ENCODE measurements at regions not wholly inside any gene's neighbourhood (a gene's known extent, or its start where the extent isn't known, plus 50 kb on each side); places are given as distances from the start of the nearest gene placed in this dataset.
"Not testable (repeated sequence)": the region's sequence is repeated elsewhere in the genome, so short reads cannot be mapped to it uniquely, and the experiment has no call there.

GRCh38 chr3:147333098-147333497 lies 73.2 kb downstream of the ZIC4 start:
- DNase-seq (ENCODE audit: low spot score): no peak

GRCh38 chr3:147328711-147329110 lies 77.6 kb downstream of the ZIC4 start:
- DNase-seq (ENCODE audit: low spot score): no peak

GRCh38 chr3:147324356-147324755 lies 82.0 kb downstream of the ZIC4 start:
- no peak for DNase-seq (ENCODE audit: low spot score)

- no peak for DNase-seq (ENCODE audit: low spot score)
Observed at GRCh38 chr3:147318900-147319299, 87.4 kb downstream of the ZIC4 start.

GRCh38 chr3:147317080-147317479 lies 89.3 kb downstream of the ZIC4 start:
- not testable (repeated sequence) for DNase-seq (ENCODE audit: low spot score)

GRCh38 chr3:147313513-147313912 lies 92.8 kb downstream of the ZIC4 start:
- DNase-seq (ENCODE audit: low spot score): no peak

GRCh38 chr3:147312786-147313280 lies 93.5 kb downstream of the ZIC4 start:
- no peak for DNase-seq (ENCODE audit: low spot score)

- DNase-seq (ENCODE audit: low spot score): no peak
Observed at GRCh38 chr3:147311716-147312115, 94.6 kb downstream of the ZIC4 start.

- DNase-seq (ENCODE audit: low spot score): no peak
Observed at GRCh38 chr3:147305533-147306250, 100.7 kb downstream of the ZIC4 start.

GRCh38 chr3:147304756-147305155 lies 101.6 kb downstream of the ZIC4 start:
- DNase-seq (ENCODE audit: low spot score): no peak

GRCh38 chr3:147301781-147302180 lies 104.6 kb downstream of the ZIC4 start:
- DNase-seq (ENCODE audit: low spot score): no peak

- DNase-seq (ENCODE audit: low spot score): no peak
Observed at GRCh38 chr3:147299656-147300055, 106.7 kb downstream of the ZIC4 start.

- no peak for DNase-seq (ENCODE audit: low spot score)
Observed at GRCh38 chr3:147298511-147298982, 107.8 kb downstream of the ZIC4 start.

GRCh38 chr3:147297761-147298350 lies 108.5 kb downstream of the ZIC4 start:
- DNase-seq (ENCODE audit: low spot score): no peak

- DNase-seq (ENCODE audit: low spot score): not testable (repeated sequence)
Observed at GRCh38 chr3:147287370-147287769, 119.0 kb downstream of the ZIC4 start.

- no peak for DNase-seq (ENCODE audit: low spot score)
Observed at GRCh38 chr3:147269907-147270306, 136.4 kb downstream of the ZIC4 start.

GRCh38 chr3:147267434-147267833 lies 138.9 kb downstream of the ZIC4 start:
- no peak for DNase-seq (ENCODE audit: low spot score)

- no peak for DNase-seq (ENCODE audit: low spot score)
Observed at GRCh38 chr3:147257944-147258343, 148.4 kb downstream of the ZIC4 start.

- DNase-seq (ENCODE audit: low spot score): no peak
Observed at GRCh38 chr3:147256739-147257138, 149.6 kb downstream of the ZIC4 start.

- no peak for DNase-seq (ENCODE audit: low spot score)
Observed at GRCh38 chr3:147246906-147247305, 159.4 kb downstream of the ZIC4 start.

- DNase-seq (ENCODE audit: low spot score): not testable (repeated sequence)
Observed at GRCh38 chr3:147245638-147246037, 160.7 kb downstream of the ZIC4 start.

GRCh38 chr3:147245022-147245421 lies 161.3 kb downstream of the ZIC4 start:
- DNase-seq (ENCODE audit: low spot score): not testable (repeated sequence)

- DNase-seq (ENCODE audit: low spot score): no peak
Observed at GRCh38 chr3:147244397-147244796, 161.9 kb downstream of the ZIC4 start.

GRCh38 chr3:147240581-147240980 lies 165.8 kb downstream of the ZIC4 start:
- no peak for DNase-seq (ENCODE audit: low spot score)
